Endothelial cell of umbilical vein (primary cell): ENCODE measurements at regions not wholly inside any gene's neighbourhood (a gene's known extent, or its start where the extent isn't known, plus 50 kb on each side); places are given as distances from the start of the nearest gene placed in this dataset.

Experiments
- BruUV-seq: library from RNA; stranded (reverse); fragments of 400-500 nt; replicated peaks from 2 replicates; lab custom pipeline; 2021; lab: Mats Ljungman, UMichigan
- CTCF ChIA-PET: fragments of 300-600, 350-600 bp; sonication (Branson Sonifier 250); formaldehyde crosslinking; loops from one replicate; lab custom pipeline; 2021; ENCODE audit warnings: antibody characterized with exemption, inconsistent platforms; lab: Charles Lee
- POLR2A ChIA-PET: fragments of 300-600, 350-600 bp; sonication (Branson Sonifier 250); formaldehyde crosslinking; loops from one replicate; lab custom pipeline; 2021; ENCODE audit warnings: antibody characterized with exemption, inconsistent platforms; lab: Charles Lee
- DNase-seq: peaks from one replicate; pipeline ENCODE4 v3.0.0-alpha.2; 2011; ENCODE audit warnings: low read depth, low spot score
- FAIRE-seq: peaks from 2 replicates; lab custom pipeline; 2011; peaks lifted over from hg19 to GRCh38; lab: Jason Lieb, UNC
- H2AFZ ChIP-seq: 2 replicates; pipeline ENCODE4 v1.6.0; 2012; ENCODE audit warnings: low read depth, low read length, control low read depth, inconsistent platforms
- H3K27ac ChIP-seq: 2 replicates; pipeline ENCODE4 v1.5.1; 2011; ENCODE audit warnings: low read depth, mild to moderate bottlenecking, control low read depth, low read length, moderate library complexity; ENCODE audit not compliant: insufficient read depth
- H3K27me3 ChIP-seq, 2 experiments: 2 replicates each; pipeline versions ENCODE4 v1.6.0 to v1.6.1; 2011; ENCODE audit warnings: low read length in 2 of 2, mixed read lengths in 1 of 2; ENCODE audit not compliant: control insufficient read depth in 2 of 2, insufficient read depth in 2 of 2
- H3K36me3 ChIP-seq, 2 experiments: 2 replicates in 1 of 2; 3 replicates in 1 of 2; pipeline ENCODE4 v1.5.1; 2011; ENCODE audit warnings: low read length in 2 of 2, mild to moderate bottlenecking in 1 of 2, moderate library complexity in 1 of 2; ENCODE audit not compliant: control insufficient read depth in 2 of 2, insufficient read depth in 2 of 2; ENCODE audit errors: extremely low read depth in 1 of 2
- H3K4me1 ChIP-seq: 3 replicates; pipeline ENCODE4 v1.5.1; 2011; ENCODE audit warnings: mild to moderate bottlenecking, low read length; ENCODE audit not compliant: control insufficient read depth, insufficient read depth; ENCODE audit errors: extremely low read depth
- H3K4me2 ChIP-seq: 2 replicates; pipeline ENCODE4 v1.6.1; 2011; ENCODE audit warnings: low read length, control low read depth, mixed read lengths; ENCODE audit not compliant: insufficient read depth
- H3K4me3 ChIP-seq, 3 experiments: fragments of 200-600 bp in 1 of 3; sonication (generic), shearing (Covaris generic) in 1 of 3; replicated peaks in 1 of 3; 2 replicates each; pipeline ENCODE4 v1.5.1; 2011 to 2016; ENCODE audit warnings: control low read depth in 3 of 3, low read length in 3 of 3, mild to moderate bottlenecking in 2 of 3, inconsistent platforms in 1 of 3, low read depth in 1 of 3, moderate library complexity in 1 of 3; ENCODE audit not compliant: insufficient read depth in 1 of 3
- H3K79me2 ChIP-seq: 2 replicates; pipeline ENCODE4 v1.6.0; 2012; ENCODE audit warnings: low read length, inconsistent platforms; ENCODE audit not compliant: control insufficient read depth, insufficient read depth
- H3K9ac ChIP-seq: replicated peaks from 2 replicates; pipeline ENCODE3; 2011; ENCODE audit warnings: low read length, control low read depth; ENCODE audit not compliant: insufficient read depth; ENCODE audit errors: extremely low read depth
- H3K9me1 ChIP-seq: replicated peaks from 3 replicates; pipeline ENCODE4 v1.6.0; 2011; ENCODE audit warnings: mild to moderate bottlenecking, low read length; ENCODE audit not compliant: control insufficient read depth, insufficient read depth; ENCODE audit errors: extremely low read depth
- H3K9me3 ChIP-seq: replicated peaks from 2 replicates; pipeline ENCODE4 v1.5.1; 2012; ENCODE audit warnings: low read length, inconsistent platforms; ENCODE audit not compliant: control insufficient read depth, insufficient read depth
- H4K20me1 ChIP-seq: replicated peaks from 2 replicates; pipeline ENCODE3; 2011; ENCODE audit warnings: mild to moderate bottlenecking, low read length; ENCODE audit not compliant: control insufficient read depth, insufficient read depth; ENCODE audit errors: extremely low read depth
- CTCF ChIP-seq, 2 donors: IDR thresholded peaks; 1 replicate in 1 of 2; 2 replicates in 1 of 2; pipeline ENCODE4 v1.5.1; 2011; ENCODE audit warnings: low read length in 2 of 2, mild to moderate bottlenecking in 2 of 2, moderate library complexity in 2 of 2, control low read depth in 1 of 2, inconsistent platforms in 1 of 2, low read depth in 1 of 2; ENCODE audit not compliant: insufficient read depth in 1 of 2; ENCODE audit errors: extremely low read depth in 1 of 2
- EZH2 ChIP-seq: IDR thresholded peaks from 2 replicates; pipeline ENCODE4 v1.6.1; 2012; ENCODE audit warnings: borderline replicate concordance, low read depth, mild to moderate bottlenecking, moderate library complexity, low read length, inconsistent platforms; ENCODE audit not compliant: severe bottlenecking
- FOS ChIP-seq: IDR thresholded peaks from 2 replicates; pipeline ENCODE4 v1.6.1; 2011; ENCODE audit warnings: mild to moderate bottlenecking, low read length, moderate library complexity, borderline replicate concordance; ENCODE audit not compliant: insufficient read depth
- GATA2 ChIP-seq: IDR thresholded peaks from 2 replicates; pipeline ENCODE4 v1.7.0; 2011; ENCODE audit warnings: low read depth, mild to moderate bottlenecking, moderate library complexity, mixed read lengths, low read length; ENCODE audit not compliant: insufficient read length, insufficient read depth
- JUN ChIP-seq: IDR thresholded peaks from 2 replicates; pipeline ENCODE4 v1.6.1; 2011; ENCODE audit warnings: borderline replicate concordance, low read depth; ENCODE audit not compliant: insufficient read length, insufficient read depth
- MYC ChIP-seq: IDR thresholded peaks from one replicate; pipeline ENCODE4 v1.6.1; 2011; ENCODE audit warnings: mild to moderate bottlenecking, low read depth, low read length
- POLR2A ChIP-seq: IDR thresholded peaks from 2 replicates; pipeline ENCODE4 v1.6.1; 2012; ENCODE audit warnings: low read depth, mild to moderate bottlenecking, control low read depth, low read length
- POLR2AphosphoS5 ChIP-seq: IDR thresholded peaks from 2 replicates; pipeline ENCODE4 v1.6.1; 2012; ENCODE audit warnings: low read depth, mild to moderate bottlenecking, control low read depth, low read length, moderate library complexity; ENCODE audit not compliant: insufficient read depth
- dilution Hi-C: fragments of 300-500 bp; cut with MboI; formaldehyde crosslinking; loops from one replicate; pipeline ENCODE4 v1.15.0; 2019; ENCODE audit warnings: low sequenced_read_pairs; ENCODE audit not compliant: extremely low pct_ligation_motif_present
- intact Hi-C: fragments of 100-400 bp; cut with micrococcal nuclease; formaldehyde crosslinking; loops from one replicate; pipeline ENCODE4 v1.10.0; 2022
- TF ChIP-seq, protein P1 (sequence below): IDR thresholded peaks from 2 replicates; pipeline ENCODE4 v1.6.1; 2011; ENCODE audit not compliant: insufficient read depth, insufficient read length

- Histone ChIP-seq H3K36me3 (no peaks in the 10 kb centered on the region), H4K20me1 (no peaks in the 10 kb centered on the region), H2AFZ (no peak overlapping the region), H3K9me1 (no peaks in the 10 kb centered on the region), H3K4me3 (no peak overlapping the region), H3K9me3 (peaks cover 15% of the 10 kb centered on the region), H3K27ac (no peak overlapping the region), H3K4me2 (no peak overlapping the region), H3K4me1 (no peaks in the 10 kb centered on the region), H3K79me2 (no peaks in the 10 kb centered on the region), H3K9ac (no peak overlapping the region), H3K27me3 (no peaks in the 10 kb centered on the region)
- POLR2A ChIA-PET: no interaction called here
- dilution Hi-C loops (no loop called here), intact Hi-C loops (no loop called here)
- FAIRE-seq: no peak
- CTCF ChIA-PET: no interaction called here
- TF ChIP-seq POLR2AphosphoS5 (no peak), CTCF (IDR thresholded peaks at IDR 0.05; ENCODE audit: extremely low read depth in 1 of 2, insufficient read depth in 1 of 2, low read depth in 1 of 2, low read length in 2 of 2) (no peak), EZH2 (no peak), JUN (no peak), GATA2 (no peak), MYC (no peak), POLR2A (no peak), FOS (no peak)
- TF ChIP-seq, protein P1, sequence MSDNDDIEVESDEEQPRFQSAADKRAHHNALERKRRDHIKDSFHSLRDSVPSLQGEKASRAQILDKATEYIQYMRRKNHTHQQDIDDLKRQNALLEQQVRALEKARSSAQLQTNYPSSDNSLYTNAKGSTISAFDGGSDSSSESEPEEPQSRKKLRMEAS: no peak
- DNase-seq: no peak
- no TSS peak for BruUV-seq
Measured at GRCh38 chr22:48318575-48319320, 1508.9 kb downstream of the BRD1 start.
